Smooth muscle cell (in vitro differentiated cells): ENCODE measurements at regions not wholly inside any gene's neighbourhood (a gene's known extent, or its start where the extent isn't known, plus 50 kb on each side); places are given as distances from the start of the nearest gene placed in this dataset.

Source experiments
- DNase-seq: peaks from one replicate; lab custom pipeline; 2025; ENCODE audit not compliant: unreplicated experiment; lab: John Stamatoyannopoulos, UW
- H2AFZ ChIP-seq: fragments of 200-600 bp; sonication (generic); 2 replicates; pipeline ENCODE4 v1.6.0; 2016; ENCODE audit warnings: antibody characterized with exemption, low read depth, mild to moderate bottlenecking
- H3F3A ChIP-seq: fragments of 200-600 bp; sonication (generic); 2 replicates; pipeline ENCODE4 v1.6.0; 2017; ENCODE audit warnings: antibody characterized with exemption, low read depth
- H3K27ac ChIP-seq: fragments of 200-600 bp; sonication (generic); 2 replicates; pipeline ENCODE4 v1.5.1; 2016; ENCODE audit warnings: low read depth, mild to moderate bottlenecking
- H3K27me3 ChIP-seq: fragments of 200-600 bp; sonication (generic); 2 replicates; pipeline ENCODE4 v1.6.1; 2016; ENCODE audit warnings: low read depth, mild to moderate bottlenecking
- H3K36me3 ChIP-seq: fragments of 200-600 bp; sonication (generic); 2 replicates; pipeline ENCODE4 v1.5.1; 2016; ENCODE audit warnings: low read depth
- H3K4me1 ChIP-seq: fragments of 200-600 bp; sonication (generic); 2 replicates; pipeline ENCODE4 v1.5.1; 2016; ENCODE audit warnings: low read depth
- H3K4me2 ChIP-seq: fragments of 200-600 bp; sonication (generic); 2 replicates; pipeline ENCODE4 v1.6.0; 2016; ENCODE audit warnings: mild to moderate bottlenecking
- H3K4me3 ChIP-seq: fragments of 200-600 bp; sonication (generic); 2 replicates; pipeline ENCODE4 v1.5.1; 2016; ENCODE audit warnings: mild to moderate bottlenecking
- H3K79me2 ChIP-seq: fragments of 200-600 bp; sonication (generic); 2 replicates; pipeline ENCODE4 v1.6.0; 2016; ENCODE audit warnings: low read depth, mild to moderate bottlenecking
- H3K9ac ChIP-seq: fragments of 200-600 bp; sonication (generic); 2 replicates; pipeline ENCODE4 v1.6.0; 2016; ENCODE audit warnings: low read depth
- H3K9me3 ChIP-seq: fragments of 200-600 bp; sonication (generic); replicated peaks from 2 replicates; pipeline ENCODE4 v1.5.1; 2016; ENCODE audit warnings: low read depth
- H4K20me1 ChIP-seq: fragments of 200-600 bp; sonication (generic); 2 replicates; pipeline ENCODE4 v1.6.0; 2016; ENCODE audit warnings: low read depth
- CTCF ChIP-seq: fragments of 200-600 bp; sonication (generic); IDR thresholded peaks from 2 replicates; pipeline ENCODE4 v1.5.1; 2017; ENCODE audit warnings: borderline replicate concordance, mild to moderate bottlenecking, antibody characterized with exemption; ENCODE audit not compliant: insufficient read depth, poor library complexity, severe bottlenecking
- whole genome bisulfite sequencing: methylation state at CpG from one replicate; pipeline ENCODE4 v1.1.7; 2016; ENCODE audit warnings: low lambda C conversion rate; 5-methylcytosine and 5-hydroxymethylcytosine counted together

GRCh38 chr2:234841321-234842015, 110.3 kb upstream of the SH3BP4 start:
- Histone ChIP-seq H4K20me1 (no peaks in the 10 kb centered on the region), H3K4me1 (peaks cover 11% of the 10 kb centered on the region), H3K36me3 (no peaks in the 10 kb centered on the region), H3K79me2 (no peaks in the 10 kb centered on the region), H3K9ac (no peak overlapping the region), H3K4me3 (no peak overlapping the region), H3K9me3 (no peaks in the 10 kb centered on the region), H3F3A (peaks cover 9% of the 10 kb centered on the region), H3K27ac (peak overlapping the region; percentile 36), H3K27me3 (no peaks in the 10 kb centered on the region), H2AFZ (no peak overlapping the region), H3K4me2 (no peak overlapping the region)
- WGBS = 83% methylated on average over 6 of the region's 6 CpGs
- no peak for TF ChIP-seq CTCF
- DNase-seq = no peak

- Histone ChIP-seq H3K4me2 (peak overlapping the region; percentile 14), H3K4me1 (peaks cover 6% of the 10 kb centered on the region), H3F3A (peaks cover 9% of the 10 kb centered on the region), H3K4me3 (no peak overlapping the region), H3K9ac (no peak overlapping the region), H4K20me1 (no peaks in the 10 kb centered on the region), H3K9me3 (no peaks in the 10 kb centered on the region), H3K27ac (peak overlapping the region; percentile 48), H3K36me3 (no peaks in the 10 kb centered on the region), H3K79me2 (no peaks in the 10 kb centered on the region), H2AFZ (no peak overlapping the region), H3K27me3 (no peaks in the 10 kb centered on the region)
- no peak for DNase-seq
- WGBS = 16% methylated on average over 5 of the region's 5 CpGs
- no peak for TF ChIP-seq CTCF
Measured at GRCh38 chr2:234840336-234840735, 111.5 kb upstream of the SH3BP4 start.

GRCh38 chr2:234839285-234839684, 112.5 kb upstream of the SH3BP4 start:
- peaks cover 6% of the 10 kb centered on the region for H3K4me1 ChIP-seq
- peaks cover 9% of the 10 kb centered on the region for H3F3A ChIP-seq
- no peak overlapping the region for H3K4me3 ChIP-seq
- H3K4me2 ChIP-seq = no peak overlapping the region
- H3K27me3 ChIP-seq = no peaks in the 10 kb centered on the region
- peak overlapping the region; percentile 48 for H3K27ac ChIP-seq
- no peak overlapping the region for H3K9ac ChIP-seq
- H3K9me3 ChIP-seq = no peaks in the 10 kb centered on the region
- H3K79me2 ChIP-seq = no peaks in the 10 kb centered on the region
- DNase-seq = no peak
- TF ChIP-seq CTCF = no peak
- H4K20me1 ChIP-seq = no peaks in the 10 kb centered on the region
- no peaks in the 10 kb centered on the region for H3K36me3 ChIP-seq
- H2AFZ ChIP-seq = no peak overlapping the region
- 59% methylated on average over 4 of the region's 4 CpGs for WGBS

- no peak overlapping the region for H3K27ac ChIP-seq
- no peak for TF ChIP-seq CTCF
- H3K27me3 ChIP-seq = no peaks in the 10 kb centered on the region
- no peaks in the 10 kb centered on the region for H3K79me2 ChIP-seq
- no peaks in the 10 kb centered on the region for H3K36me3 ChIP-seq
- DNase-seq = no peak
- no peak overlapping the region for H3K4me3 ChIP-seq
- H3K4me1 ChIP-seq = peaks cover 6% of the 10 kb centered on the region
- peaks cover 8% of the 10 kb centered on the region for H3F3A ChIP-seq
- H3K9me3 ChIP-seq = no peaks in the 10 kb centered on the region
- H2AFZ ChIP-seq = no peak overlapping the region
- no peak overlapping the region for H3K9ac ChIP-seq
- H4K20me1 ChIP-seq = no peaks in the 10 kb centered on the region
- WGBS = 40% methylated on average over 5 of the region's 5 CpGs
- no peak overlapping the region for H3K4me2 ChIP-seq
Measured at GRCh38 chr2:234836271-234836670, 115.5 kb upstream of the SH3BP4 start.
